ENCODE measurements at regions not wholly inside any gene's neighbourhood (a gene's known extent, or its start where the extent isn't known, plus 50 kb on each side); places are given as distances from the start of the nearest gene placed in this dataset.

GRCh38 chr4:152126238-152126637 lies 365.4 kb upstream of the GATB start:
- no peak overlapping the region for H3K4me3 ChIP-seq (ENCODE audit: low read length)
- DNase-seq (ENCODE audit: low read depth), result no peak
- no peak for TF ChIP-seq CTCF (IDR thresholded peaks at IDR 0.05; ENCODE audit: insufficient read depth, low read depth, low read length, missing control alignments)

DNA sequence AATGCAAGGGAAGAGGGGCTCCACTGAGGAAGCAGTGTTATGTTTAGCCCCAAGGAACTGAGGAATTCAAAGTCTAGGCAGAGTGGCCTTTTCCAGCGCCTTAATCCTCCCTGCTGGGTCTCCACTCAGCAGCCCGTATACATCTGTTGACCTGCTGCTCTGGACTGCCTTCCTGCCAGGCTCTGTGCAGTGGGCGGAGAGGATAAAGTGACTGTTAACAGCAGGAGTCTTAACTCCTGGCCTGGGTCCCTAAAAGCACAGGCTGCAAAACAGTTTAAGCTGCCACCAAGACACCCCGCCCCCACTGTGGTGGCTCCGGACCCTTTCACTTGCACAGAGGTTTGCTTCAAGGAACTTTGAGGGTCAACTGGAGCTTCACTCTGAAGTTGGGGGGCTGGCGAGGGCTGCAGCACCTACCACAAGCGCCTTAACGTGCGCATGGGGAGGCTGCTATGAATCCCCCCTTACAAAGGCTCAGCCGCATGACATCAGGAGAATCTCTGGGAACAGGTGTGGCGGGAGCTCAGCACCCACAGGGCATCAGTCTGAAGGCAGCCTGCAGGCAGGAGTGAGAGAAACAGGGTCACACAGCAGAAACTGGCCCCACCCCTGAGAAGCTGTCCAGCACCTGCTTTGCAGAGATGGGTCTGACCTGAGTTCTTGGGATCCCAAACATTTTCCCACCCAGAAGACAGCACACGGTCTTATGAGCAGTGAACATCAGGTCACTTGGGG lies 358.2 kb upstream of the GATB start:
- TF ChIP-seq CTCF (IDR thresholded peaks at IDR 0.05; ENCODE audit: insufficient read depth, low read depth, low read length, missing control alignments), result no peak
- H3K4me3 ChIP-seq (ENCODE audit: low read length), result no peak overlapping the region
- DNase-seq (ENCODE audit: low read depth), result no peak

GRCh38 chr4:152117933-152118507 lies 357.2 kb upstream of the GATB start:
- TF ChIP-seq CTCF (IDR thresholded peaks at IDR 0.05; ENCODE audit: insufficient read depth, low read depth, low read length, missing control alignments), result no peak
- no peak overlapping the region for H3K4me3 ChIP-seq (ENCODE audit: low read length)
- DNase-seq (ENCODE audit: low read depth), result no peak

DNA sequence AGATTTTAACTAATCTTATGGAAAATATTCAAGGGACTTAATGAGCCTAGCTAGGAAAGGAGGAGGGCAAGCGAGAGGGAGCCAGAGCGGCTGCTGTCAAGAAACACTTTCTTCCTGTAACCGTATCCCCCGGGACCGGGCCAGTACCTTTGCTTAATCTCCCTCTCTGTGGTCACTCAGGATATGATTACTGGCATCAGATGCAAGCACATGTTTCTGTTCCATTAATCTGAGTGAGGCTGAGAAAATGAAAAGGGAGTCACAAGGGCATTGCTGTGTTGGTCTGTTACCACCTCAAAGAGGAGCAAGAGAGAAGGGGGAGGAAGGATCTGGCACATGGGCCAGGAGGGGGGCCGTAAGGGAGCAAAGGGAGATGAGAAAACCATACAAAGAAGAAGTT lies 356.7 kb upstream of the GATB start:
- H3K4me3 ChIP-seq (ENCODE audit: low read length), result no peak overlapping the region
- no peak for DNase-seq (ENCODE audit: low read depth)
- TF ChIP-seq CTCF (IDR thresholded peaks at IDR 0.05; ENCODE audit: insufficient read depth, low read depth, low read length, missing control alignments), result no peak

DNA sequence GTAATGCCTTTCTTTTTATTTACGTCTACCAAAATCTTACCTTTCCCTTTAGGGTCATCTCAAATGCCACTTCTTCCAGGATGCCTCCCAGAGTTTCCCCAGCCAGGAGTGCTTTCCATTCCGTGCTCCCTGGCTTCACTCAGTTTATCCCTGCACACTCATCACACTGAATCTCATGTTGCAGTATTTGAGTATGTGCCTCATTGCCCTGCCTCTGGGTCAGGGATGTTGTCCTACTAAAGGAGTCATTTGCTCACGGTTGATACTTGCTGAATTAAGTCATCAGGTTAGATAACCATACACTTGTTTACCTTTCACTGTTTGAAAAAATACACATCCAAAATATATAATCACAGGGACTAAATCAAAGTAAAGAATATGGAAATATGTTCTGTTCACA lies 356.2 kb upstream of the GATB start:
- no peak for TF ChIP-seq CTCF (IDR thresholded peaks at IDR 0.05; ENCODE audit: insufficient read depth, low read depth, low read length, missing control alignments)
- H3K4me3 ChIP-seq (ENCODE audit: low read length), result no peak overlapping the region
- DNase-seq (ENCODE audit: low read depth), result peak; percentile 11

DNA sequence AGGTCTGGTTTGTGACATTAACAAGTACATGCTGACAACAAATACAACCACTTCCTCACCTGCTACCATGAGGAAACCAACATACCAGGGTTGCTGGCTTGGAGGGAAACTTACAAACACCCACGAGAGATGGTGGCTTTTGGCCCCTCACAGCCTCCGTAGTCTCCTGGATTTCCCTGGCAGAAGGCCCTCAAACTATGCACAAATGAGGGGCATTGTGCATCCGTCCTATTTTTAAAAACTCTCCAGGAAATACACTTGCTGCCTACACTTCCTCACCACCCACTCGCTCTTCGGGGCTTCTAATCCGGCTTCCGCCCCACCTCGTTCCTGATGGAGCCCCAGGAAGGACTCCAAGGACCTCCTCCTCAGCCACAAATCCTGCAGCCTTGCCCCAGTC lies 355.0 kb upstream of the GATB start:
- no peak overlapping the region for H3K4me3 ChIP-seq (ENCODE audit: low read length)

More for the DNA sequence above, 355.0 kb upstream of the GATB start:
- DNase-seq (ENCODE audit: low read depth), result no peak
- TF ChIP-seq CTCF (IDR thresholded peaks at IDR 0.05; ENCODE audit: insufficient read depth, low read depth, low read length, missing control alignments), result no peak

Data from epithelial cell of esophagus (primary cell).